Spleen (tissue), 11 donors: ENCODE measurements at regions not wholly inside any gene's neighbourhood (a gene's known extent, or its start where the extent isn't known, plus 50 kb on each side); places are given as distances from the start of the nearest gene placed in this dataset.

Experiments used
- DNase-seq: peaks from one replicate; pipeline ENCODE4 v3.0.0-alpha.2; 2020
- H3K27ac ChIP-seq, 8 donors: fragments of 200-600 bp; sonication (generic) in 7 of 8; 1 replicate in 4 of 8; 2 replicates in 4 of 8; pipeline versions ENCODE4 v1.5.0 to v1.8.0; 2016 to 2021; ENCODE audit warnings: inconsistent platforms in 4 of 8, mild to moderate bottlenecking in 4 of 8, moderate library complexity in 1 of 8
- H3K27me3 ChIP-seq, 7 donors: fragments of 200-600 bp; sonication (generic) in 6 of 7; replicated peaks in 1 of 7; 1 replicate in 4 of 7; 2 replicates in 3 of 7; pipeline versions ENCODE4 v1.5.0 to v1.8.0; 2016 to 2021; ENCODE audit warnings: inconsistent platforms in 3 of 7, mild to moderate bottlenecking in 1 of 7
- H3K36me3 ChIP-seq, 6 donors: fragments of 200-600 bp; sonication (generic) in 5 of 6; 1 replicate in 4 of 6; 2 replicates in 2 of 6; pipeline versions ENCODE4 v1.5.0 to v1.8.0; 2016 to 2021; ENCODE audit warnings: inconsistent platforms in 2 of 6
- H3K4me1 ChIP-seq, 6 donors: fragments of 200-600 bp; sonication (generic) in 5 of 6; 1 replicate in 3 of 6; 2 replicates in 3 of 6; pipeline versions ENCODE4 v1.5.0 to v1.8.0; 2016 to 2021; ENCODE audit warnings: inconsistent platforms in 3 of 6
- H3K4me3 ChIP-seq, 8 donors: fragments of 200-600 bp; sonication (generic) in 7 of 8; 1 replicate in 4 of 8; 2 replicates in 4 of 8; pipeline versions ENCODE4 v1.5.0 to v1.8.0; 2016 to 2021; ENCODE audit warnings: inconsistent platforms in 4 of 8, mild to moderate bottlenecking in 4 of 8, moderate library complexity in 2 of 8
- H3K9me3 ChIP-seq, 8 donors: fragments of 200-600 bp; sonication (generic) in 7 of 8; 1 replicate in 4 of 8; 2 replicates in 4 of 8; pipeline versions ENCODE4 v1.5.0 to v1.8.0; 2016 to 2021; ENCODE audit warnings: inconsistent platforms in 4 of 8
- CTCF ChIP-seq, 11 experiments: fragments of 200-600 bp in 7 of 11; fragments of 450-650 bp in 4 of 11; sonication (generic) in 4 of 11; IDR thresholded peaks in 8 of 11; conservative IDR thresholded peaks in 3 of 11; 1 replicate in 7 of 11; 2 replicates in 4 of 11; pipeline versions ENCODE4 v1.4.0 to v1.8.0; 2016 to 2021; ENCODE audit warnings: antibody characterized with exemption in 11 of 11, inconsistent platforms in 4 of 11, mild to moderate bottlenecking in 1 of 11
- POLR2A ChIP-seq, 3 donors: fragments of 450-650 bp; IDR thresholded peaks; one replicate each; pipeline ENCODE4 v1.5.1; 2017; ENCODE audit warnings: antibody characterized with exemption in 3 of 3, mild to moderate bottlenecking in 1 of 3
- POLR2AphosphoS5 ChIP-seq, 3 donors: sonication (generic); formaldehyde crosslinking; IDR thresholded peaks; one replicate each; pipeline ENCODE4 v1.5.1; 2017; ENCODE audit warnings: antibody characterized with exemption in 3 of 3
- WGBS, 5 donors: extraction: QIAGEN DNeasy Blood & Tissue Kit in 3 of 5; methylation state at CpG; one replicate each; pipeline versions ENCODE4 v1.1.5 to v1.1.7; 2013 to 2018; 5-methylcytosine and 5-hydroxymethylcytosine counted together
- intact Hi-C: fragments of 100-400 bp; cut with DNase I; formaldehyde crosslinking; loops from one replicate; pipeline ENCODE4 v1.15.0; 2023; ENCODE audit warnings: low total_unique reads
- donor health status: healthy with polysubstance abuse.
- donor health status: DM: no; HTN: no; CAD: no; lungs with moderate emphysema.
- donor health status: DM: no; HTN: no; CAD: no.
- donor health status: Bipolar disorder and iron deficiency.
- donor health status: healthy.
- donor health status: DM: no; HTN: no; CAD: no.
- donor health status: DM: yes; HTN: yes; CAD: no.

GRCh38 chr12:113698510-113698858, 226.8 kb upstream of the LHX5 start:
- no peaks in the 10 kb centered on the region for H3K4me1 ChIP-seq
- intact Hi-C loops, result no loop called here
- H3K4me3 ChIP-seq, result no peak overlapping the region
- H3K27ac ChIP-seq, result no peak overlapping the region
- no peak for DNase-seq
- no peak for TF ChIP-seq POLR2A (IDR thresholded peaks at IDR 0.05)
- TF ChIP-seq CTCF (IDR thresholded peaks at IDR 0.05 in 8 of 11, conservative IDR thresholded peaks at IDR 0.05 in 3 of 11), result no peak
- TF ChIP-seq POLR2AphosphoS5 (IDR thresholded peaks at IDR 0.05), result no peak
- WGBS, 5 donors, result 50 to 79% (median 74%) methylated on average over 5 of the region's 5 CpGs
- peaks cover 0 to 68% (median 3%) of the 10 kb centered on the region in 7 donors for H3K27me3 ChIP-seq
- H3K36me3 ChIP-seq, result no peaks in the 10 kb centered on the region
- peaks cover 0 to 6% (median 0%) of the 10 kb centered on the region in 8 donors for H3K9me3 ChIP-seq

GRCh38 chr12:113697651-113698509, 226.2 kb upstream of the LHX5 start:
- Histone ChIP-seq H3K4me1 (no peaks in the 10 kb centered on the region), H3K4me3 (no peak overlapping the region), H3K36me3 (no peaks in the 10 kb centered on the region), H3K27ac (no peak overlapping the region), H3K27me3 (peaks cover 0 to 68% (median 3%) of the 10 kb centered on the region in 7 donors), H3K9me3 (peaks cover 0 to 6% (median 0%) of the 10 kb centered on the region in 8 donors)
- DNase-seq, result no peak
- WGBS, 5 donors, result 15 to 24% (median 23%) methylated on average over 10 to 11 of the region's 11 CpGs
- TF ChIP-seq POLR2AphosphoS5 (IDR thresholded peaks at IDR 0.05) (no peak), POLR2A (IDR thresholded peaks at IDR 0.05) (no peak), CTCF (IDR thresholded peaks at IDR 0.05 in 8 of 11, conservative IDR thresholded peaks at IDR 0.05 in 3 of 11) (no peak)
- intact Hi-C loops, result no loop called here

- H3K4me1 ChIP-seq, result no peaks in the 10 kb centered on the region
- H3K27ac ChIP-seq, result no peak overlapping the region
- 60 to 76% (median 74%) methylated on average over 5 of the region's 5 CpGs for WGBS, 5 donors
- TF ChIP-seq POLR2AphosphoS5 (IDR thresholded peaks at IDR 0.05), result no peak
- no peak for TF ChIP-seq POLR2A (IDR thresholded peaks at IDR 0.05)
- TF ChIP-seq CTCF (IDR thresholded peaks at IDR 0.05 in 8 of 11, conservative IDR thresholded peaks at IDR 0.05 in 3 of 11), result no peak
- no peak for DNase-seq
- peaks cover 0 to 72% (median 3%) of the 10 kb centered on the region in 7 donors for H3K27me3 ChIP-seq
- intact Hi-C loops, result no loop called here
- H3K36me3 ChIP-seq, result no peaks in the 10 kb centered on the region
- peaks cover 0 to 6% (median 0%) of the 10 kb centered on the region in 8 donors for H3K9me3 ChIP-seq
- H3K4me3 ChIP-seq, result no peak overlapping the region
Measured at GRCh38 chr12:113697104-113697503, 225.4 kb upstream of the LHX5 start.

- H3K36me3 ChIP-seq, result no peaks in the 10 kb centered on the region
- 63 to 74% (median 68%) methylated on average over 8 of the region's 8 CpGs for WGBS, 5 donors
- H3K4me3 ChIP-seq, result no peak overlapping the region
- no peaks in the 10 kb centered on the region for H3K4me1 ChIP-seq
- TF ChIP-seq POLR2A (IDR thresholded peaks at IDR 0.05) (no peak), POLR2AphosphoS5 (IDR thresholded peaks at IDR 0.05) (no peak), CTCF (IDR thresholded peaks at IDR 0.05 in 8 of 11, conservative IDR thresholded peaks at IDR 0.05 in 3 of 11) (no peak)
- peaks cover 0 to 74% (median 3%) of the 10 kb centered on the region in 7 donors for H3K27me3 ChIP-seq
- intact Hi-C loops, result no loop called here
- H3K27ac ChIP-seq, result no peak overlapping the region
- H3K9me3 ChIP-seq, result no peaks in the 10 kb centered on the region
- DNase-seq, result no peak
Measured at GRCh38 chr12:113693693-113694092, 222.0 kb upstream of the LHX5 start.
